Activated naive CD4-positive, alpha-beta T cell treated with anti-CD3 and anti-CD28 coated beads, Interleukin-2, amount 10 ng/mL, durations not matched to agents 7 days and 5 days (primary cell): ENCODE measurements at regions not wholly inside any gene's neighbourhood (a gene's known extent, or its start where the extent isn't known, plus 50 kb on each side); places are given as distances from the start of the nearest gene placed in this dataset.

Source experiments
- CTCF ChIA-PET: fragments of 350-600 bp; sonication (Branson Sonifier 250); formaldehyde crosslinking; loops from one replicate; lab custom pipeline; 2021; ENCODE audit warnings: antibody characterized with exemption; lab: Charles Lee
- DNase-seq: peaks from one replicate; pipeline ENCODE4 v3.0.0-alpha.2; 2020
- H3K27ac Mint-ChIP-seq: one replicate; pipeline ENCODE4 v1.8.0; 2021; ENCODE audit warnings: mild to moderate bottlenecking, moderate library complexity, mixed read lengths
- H3K27me3 Mint-ChIP-seq: one replicate; pipeline ENCODE4 v1.8.0; 2021; ENCODE audit warnings: mild to moderate bottlenecking, mixed read lengths
- H3K36me3 Mint-ChIP-seq: one replicate; pipeline ENCODE4 v1.8.0; 2021; ENCODE audit warnings: mixed read lengths
- H3K4me1 Mint-ChIP-seq: one replicate; pipeline ENCODE4 v1.8.0; 2021; ENCODE audit warnings: mixed read lengths
- H3K4me3 Mint-ChIP-seq: one replicate; pipeline ENCODE4 v1.8.0; 2021; ENCODE audit warnings: mild to moderate bottlenecking, moderate library complexity, mixed read lengths
- H3K9me3 Mint-ChIP-seq: one replicate; pipeline ENCODE4 v1.8.0; 2021; ENCODE audit warnings: mixed read lengths

DNA sequence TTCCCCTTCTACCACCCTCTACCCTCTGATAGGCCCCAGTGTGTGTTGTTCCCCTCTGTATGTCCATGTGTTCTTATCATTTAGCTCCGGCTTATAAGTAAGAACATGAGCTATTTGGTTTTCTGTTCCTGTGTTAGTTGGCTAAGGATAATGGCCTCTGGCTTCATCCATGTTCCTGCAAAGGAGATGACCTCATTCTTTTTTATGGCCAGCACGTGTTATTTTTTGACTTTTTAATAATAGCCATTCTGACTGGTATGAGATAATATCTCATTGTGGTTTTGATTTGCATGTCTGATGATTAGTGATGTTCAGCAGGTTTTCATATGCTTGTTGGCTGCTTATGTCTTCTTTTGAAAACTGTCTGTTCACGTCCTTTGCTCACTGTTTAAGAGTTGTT is 63.1 kb upstream of the NPHP3 start:
- Mint-ChIP-seq H3K27ac (no peak overlapping the region), H3K4me3 (no peak overlapping the region), H3K9me3 (no peaks in the 10 kb centered on the region), H3K27me3 (peaks cover 5% of the 10 kb centered on the region), H3K36me3 (no peaks in the 10 kb centered on the region), H3K4me1 (no peaks in the 10 kb centered on the region)
- no peak for DNase-seq
- CTCF ChIA-PET: no interaction called here

DNA sequence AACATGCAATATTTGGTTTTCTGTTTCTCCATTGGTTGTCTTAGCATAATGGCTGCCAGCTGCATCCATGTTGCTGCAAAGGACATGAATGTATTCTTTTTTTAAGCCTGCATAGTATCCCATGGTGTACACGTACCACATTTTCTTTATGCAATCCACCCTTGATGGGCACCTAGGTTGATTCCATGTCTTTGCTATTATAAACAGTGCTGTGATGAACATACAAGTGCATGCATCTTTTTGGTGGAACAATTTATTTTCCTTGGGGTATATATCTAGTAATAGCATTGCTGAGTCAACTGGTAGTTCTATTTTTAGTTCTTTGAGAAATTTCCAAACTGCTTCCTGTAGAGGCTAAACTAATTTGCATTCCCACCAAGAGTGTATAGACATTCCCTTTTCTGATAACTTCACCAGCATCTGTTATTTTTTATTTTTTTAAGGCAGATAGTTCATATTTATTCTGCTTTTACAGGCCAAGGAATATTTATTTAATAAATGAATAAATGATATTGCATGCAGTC is 62.4 kb upstream of the NPHP3 start:
- CTCF ChIA-PET: no interaction called here
- Mint-ChIP-seq H3K27ac (no peak overlapping the region), H3K4me1 (no peaks in the 10 kb centered on the region), H3K4me3 (no peak overlapping the region), H3K9me3 (no peaks in the 10 kb centered on the region), H3K27me3 (peaks cover 5% of the 10 kb centered on the region), H3K36me3 (no peaks in the 10 kb centered on the region)
- no peak for DNase-seq

- H3K4me3 Mint-ChIP-seq: no peak overlapping the region
- H3K27me3 Mint-ChIP-seq: peaks cover 5% of the 10 kb centered on the region
- no peaks in the 10 kb centered on the region for H3K4me1 Mint-ChIP-seq
- no peaks in the 10 kb centered on the region for H3K9me3 Mint-ChIP-seq
- DNase-seq: no peak
- CTCF ChIA-PET: interaction anchor here (1.2 kb wide), 1 partner anchor 57 kb away, joined by 3 read pairs; no protein-coding TSS in a partner anchor
- H3K36me3 Mint-ChIP-seq: no peaks in the 10 kb centered on the region
- H3K27ac Mint-ChIP-seq: no peak overlapping the region
Measured at GRCh38 chr3:132783152-132783551, 60.9 kb upstream of the NPHP3 start.

GRCh38 chr3:132781922-132782321 is 59.7 kb upstream of the NPHP3 start:
- no peak for DNase-seq
- CTCF ChIA-PET: no interaction called here
- Mint-ChIP-seq H3K27me3 (peaks cover 5% of the 10 kb centered on the region), H3K4me1 (no peaks in the 10 kb centered on the region), H3K36me3 (no peaks in the 10 kb centered on the region), H3K27ac (no peak overlapping the region), H3K9me3 (no peaks in the 10 kb centered on the region), H3K4me3 (no peak overlapping the region)

- no peak overlapping the region for H3K27ac Mint-ChIP-seq
- no peak overlapping the region for H3K4me3 Mint-ChIP-seq
- DNase-seq: no peak
- H3K27me3 Mint-ChIP-seq: no peaks in the 10 kb centered on the region
- no peaks in the 10 kb centered on the region for H3K36me3 Mint-ChIP-seq
- H3K4me1 Mint-ChIP-seq: no peaks in the 10 kb centered on the region
- H3K9me3 Mint-ChIP-seq: no peaks in the 10 kb centered on the region
- CTCF ChIA-PET: no interaction called here
Measured at GRCh38 chr3:132777171-132777570, 55.0 kb upstream of the NPHP3 start.

- Mint-ChIP-seq H3K4me1 (no peaks in the 10 kb centered on the region), H3K27me3 (no peaks in the 10 kb centered on the region)
Measured at GRCh38 chr3:132773071-132773619, 50.9 kb upstream of the NPHP3 start.

DNA sequence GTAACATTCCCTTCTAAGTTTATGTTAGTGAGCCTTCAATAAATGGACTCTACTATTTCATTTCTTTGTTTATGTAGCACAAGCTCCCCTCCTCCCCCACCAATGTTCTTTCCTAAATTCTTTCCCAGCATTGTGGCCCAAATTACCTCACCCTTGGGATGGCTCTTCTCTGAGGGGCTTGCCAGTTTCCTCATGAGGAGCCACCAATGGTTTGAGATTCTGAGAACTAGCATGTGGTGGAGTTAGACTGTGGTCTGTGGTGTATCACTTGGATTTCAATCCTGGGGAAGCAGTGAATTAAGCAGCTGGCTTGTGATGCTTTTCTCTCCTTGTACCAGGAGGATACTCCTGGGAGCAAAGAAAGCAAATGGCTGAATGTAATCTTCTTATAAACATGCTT is 50.0 kb upstream of the NPHP3 start:
- Mint-ChIP-seq H3K27me3 (no peaks in the 10 kb centered on the region), H3K9me3 (no peaks in the 10 kb centered on the region), H3K4me3 (no peak overlapping the region), H3K4me1 (no peaks in the 10 kb centered on the region), H3K36me3 (no peaks in the 10 kb centered on the region), H3K27ac (no peak overlapping the region)
- CTCF ChIA-PET: no interaction called here
- no peak for DNase-seq

More at GRCh38 chr3:132773071-132773619, 50.9 kb upstream of the NPHP3 start:
- DNase-seq: no peak
- Mint-ChIP-seq H3K9me3 (no peaks in the 10 kb centered on the region), H3K27ac (no peak overlapping the region), H3K36me3 (no peaks in the 10 kb centered on the region), H3K4me3 (no peak overlapping the region)
- CTCF ChIA-PET: no interaction called here
